DOHH2 (cell line): ENCODE measurements at regions not wholly inside any gene's neighbourhood (a gene's known extent, or its start where the extent isn't known, plus 50 kb on each side); places are given as distances from the start of the nearest gene placed in this dataset.

Experiments
- CTCF ChIP-seq: fragments of 200-600 bp; sonication (generic); IDR thresholded peaks from one replicate; pipeline ENCODE4 v1.5.1; 2014; ENCODE audit warnings: antibody characterized with exemption, mild to moderate bottlenecking, low read depth, low read length; ENCODE audit not compliant: poor library complexity, severe bottlenecking
- EZH2phosphoT487 ChIP-seq: fragments of 200-600 bp; sonication (generic); IDR thresholded peaks from 2 replicates; pipeline ENCODE4 v1.6.1; 2017; ENCODE audit warnings: borderline replicate concordance, mild to moderate bottlenecking, antibody characterized with exemption, low read length, moderate library complexity, mixed read lengths

GRCh38 chr6:92043777-92044176 is 1375.6 kb downstream of the EPHA7 start:
- TF ChIP-seq CTCF = no peak
- TF ChIP-seq EZH2phosphoT487 = no peak
